ENCODE measurements at regions not wholly inside any gene's neighbourhood (a gene's known extent, or its start where the extent isn't known, plus 50 kb on each side); places are given as distances from the start of the nearest gene placed in this dataset.

DNA sequence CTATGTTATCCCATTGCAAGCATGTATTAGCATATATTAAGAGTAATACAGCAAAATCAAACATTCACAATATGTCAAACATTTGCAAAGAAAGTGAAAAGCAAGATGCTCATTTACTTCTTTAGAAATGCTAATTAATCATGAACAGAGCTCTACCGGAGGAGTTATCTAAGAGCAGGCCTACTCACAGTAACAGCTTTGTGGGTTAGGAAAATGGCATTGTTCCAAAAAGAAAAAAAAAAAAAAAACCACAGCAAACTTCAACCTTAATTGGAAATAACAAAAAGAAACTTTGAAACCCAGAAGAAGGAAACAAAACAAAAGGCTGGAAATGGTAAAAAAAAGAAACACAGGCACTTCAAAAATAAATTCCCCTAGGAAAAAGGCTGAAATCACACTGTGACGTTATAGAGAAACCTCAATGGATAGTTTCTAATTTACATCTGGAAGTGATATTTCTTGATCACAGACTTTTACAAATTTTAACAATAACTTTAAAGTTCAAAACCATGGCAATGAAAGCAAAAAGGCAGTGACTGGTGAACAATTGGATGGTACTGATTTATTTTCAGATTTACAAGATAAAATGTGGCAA is 1236.8 kb upstream of the SPRY2 start:
- TF ChIP-seq SPI1 (IDR thresholded peaks at IDR 0.05; ENCODE audit: borderline replicate concordance, low read depth) (no peak), GABPA (IDR thresholded peaks at IDR 0.05; ENCODE audit: low read depth) (no peak), POLR2AphosphoS5 (IDR thresholded peaks at IDR 0.05; ENCODE audit: low read depth) (no peak)
- TF ChIP-seq, protein P1, sequence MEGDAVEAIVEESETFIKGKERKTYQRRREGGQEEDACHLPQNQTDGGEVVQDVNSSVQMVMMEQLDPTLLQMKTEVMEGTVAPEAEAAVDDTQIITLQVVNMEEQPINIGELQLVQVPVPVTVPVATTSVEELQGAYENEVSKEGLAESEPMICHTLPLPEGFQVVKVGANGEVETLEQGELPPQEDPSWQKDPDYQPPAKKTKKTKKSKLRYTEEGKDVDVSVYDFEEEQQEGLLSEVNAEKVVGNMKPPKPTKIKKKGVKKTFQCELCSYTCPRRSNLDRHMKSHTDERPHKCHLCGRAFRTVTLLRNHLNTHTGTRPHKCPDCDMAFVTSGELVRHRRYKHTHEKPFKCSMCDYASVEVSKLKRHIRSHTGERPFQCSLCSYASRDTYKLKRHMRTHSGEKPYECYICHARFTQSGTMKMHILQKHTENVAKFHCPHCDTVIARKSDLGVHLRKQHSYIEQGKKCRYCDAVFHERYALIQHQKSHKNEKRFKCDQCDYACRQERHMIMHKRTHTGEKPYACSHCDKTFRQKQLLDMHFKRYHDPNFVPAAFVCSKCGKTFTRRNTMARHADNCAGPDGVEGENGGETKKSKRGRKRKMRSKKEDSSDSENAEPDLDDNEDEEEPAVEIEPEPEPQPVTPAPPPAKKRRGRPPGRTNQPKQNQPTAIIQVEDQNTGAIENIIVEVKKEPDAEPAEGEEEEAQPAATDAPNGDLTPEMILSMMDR (IDR thresholded peaks at IDR 0.05; ENCODE audit: insufficient read depth, low read length) = no peak
- TF ChIP-seq, protein P2, sequence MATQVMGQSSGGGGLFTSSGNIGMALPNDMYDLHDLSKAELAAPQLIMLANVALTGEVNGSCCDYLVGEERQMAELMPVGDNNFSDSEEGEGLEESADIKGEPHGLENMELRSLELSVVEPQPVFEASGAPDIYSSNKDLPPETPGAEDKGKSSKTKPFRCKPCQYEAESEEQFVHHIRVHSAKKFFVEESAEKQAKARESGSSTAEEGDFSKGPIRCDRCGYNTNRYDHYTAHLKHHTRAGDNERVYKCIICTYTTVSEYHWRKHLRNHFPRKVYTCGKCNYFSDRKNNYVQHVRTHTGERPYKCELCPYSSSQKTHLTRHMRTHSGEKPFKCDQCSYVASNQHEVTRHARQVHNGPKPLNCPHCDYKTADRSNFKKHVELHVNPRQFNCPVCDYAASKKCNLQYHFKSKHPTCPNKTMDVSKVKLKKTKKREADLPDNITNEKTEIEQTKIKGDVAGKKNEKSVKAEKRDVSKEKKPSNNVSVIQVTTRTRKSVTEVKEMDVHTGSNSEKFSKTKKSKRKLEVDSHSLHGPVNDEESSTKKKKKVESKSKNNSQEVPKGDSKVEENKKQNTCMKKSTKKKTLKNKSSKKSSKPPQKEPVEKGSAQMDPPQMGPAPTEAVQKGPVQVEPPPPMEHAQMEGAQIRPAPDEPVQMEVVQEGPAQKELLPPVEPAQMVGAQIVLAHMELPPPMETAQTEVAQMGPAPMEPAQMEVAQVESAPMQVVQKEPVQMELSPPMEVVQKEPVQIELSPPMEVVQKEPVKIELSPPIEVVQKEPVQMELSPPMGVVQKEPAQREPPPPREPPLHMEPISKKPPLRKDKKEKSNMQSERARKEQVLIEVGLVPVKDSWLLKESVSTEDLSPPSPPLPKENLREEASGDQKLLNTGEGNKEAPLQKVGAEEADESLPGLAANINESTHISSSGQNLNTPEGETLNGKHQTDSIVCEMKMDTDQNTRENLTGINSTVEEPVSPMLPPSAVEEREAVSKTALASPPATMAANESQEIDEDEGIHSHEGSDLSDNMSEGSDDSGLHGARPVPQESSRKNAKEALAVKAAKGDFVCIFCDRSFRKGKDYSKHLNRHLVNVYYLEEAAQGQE (IDR thresholded peaks at IDR 0.05; ENCODE audit: insufficient replicate concordance, low read depth) = no peak
- H3K27ac ChIP-seq (replicated peaks) = no peak overlapping the region
- DNase-seq (ENCODE audit: low read depth in 1 of 2, low spot score in 1 of 2) = no peak
- H3K27me3 ChIP-seq (ENCODE audit: insufficient read depth, poor library complexity, severe bottlenecking) = no peaks in the 10 kb centered on the region
- no peak overlapping the region for H3K4me3 ChIP-seq (replicated peaks; ENCODE audit: insufficient read depth, low read length)

DNA sequence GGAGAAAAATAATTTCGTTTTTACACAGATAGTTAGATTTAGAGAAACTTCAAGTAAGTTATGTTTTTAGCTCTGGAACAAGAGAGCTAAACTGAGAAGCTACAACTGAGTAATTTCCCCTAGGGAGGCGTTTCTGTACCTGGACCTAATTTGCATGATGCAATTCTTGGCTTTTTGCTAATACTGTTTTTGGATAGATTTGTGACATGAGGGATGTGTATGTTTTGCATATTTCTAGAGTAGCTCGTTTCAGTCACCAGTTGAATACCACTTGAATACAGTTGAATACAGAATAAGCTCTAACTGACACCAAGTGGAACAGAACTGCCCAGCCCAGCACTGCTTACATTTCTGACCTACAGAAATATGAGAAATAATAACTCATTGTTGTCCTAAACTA is 1227.9 kb upstream of the SPRY2 start:
- H3K27me3 ChIP-seq (ENCODE audit: insufficient read depth, poor library complexity, severe bottlenecking) = no peaks in the 10 kb centered on the region
- TF ChIP-seq POLR2AphosphoS5 (IDR thresholded peaks at IDR 0.05; ENCODE audit: low read depth) (no peak), SPI1 (IDR thresholded peaks at IDR 0.05; ENCODE audit: borderline replicate concordance, low read depth) (no peak), GABPA (IDR thresholded peaks at IDR 0.05; ENCODE audit: low read depth) (no peak)
- TF ChIP-seq, protein P2 (IDR thresholded peaks at IDR 0.05; ENCODE audit: insufficient replicate concordance, low read depth) = no peak
- TF ChIP-seq, protein P1 (IDR thresholded peaks at IDR 0.05; ENCODE audit: insufficient read depth, low read length) = no peak
- no peak overlapping the region for H3K27ac ChIP-seq (replicated peaks)
- H3K4me3 ChIP-seq (replicated peaks; ENCODE audit: insufficient read depth, low read length) = no peak overlapping the region
- DNase-seq (ENCODE audit: low read depth in 1 of 2, low spot score in 1 of 2) = no peak

DNA sequence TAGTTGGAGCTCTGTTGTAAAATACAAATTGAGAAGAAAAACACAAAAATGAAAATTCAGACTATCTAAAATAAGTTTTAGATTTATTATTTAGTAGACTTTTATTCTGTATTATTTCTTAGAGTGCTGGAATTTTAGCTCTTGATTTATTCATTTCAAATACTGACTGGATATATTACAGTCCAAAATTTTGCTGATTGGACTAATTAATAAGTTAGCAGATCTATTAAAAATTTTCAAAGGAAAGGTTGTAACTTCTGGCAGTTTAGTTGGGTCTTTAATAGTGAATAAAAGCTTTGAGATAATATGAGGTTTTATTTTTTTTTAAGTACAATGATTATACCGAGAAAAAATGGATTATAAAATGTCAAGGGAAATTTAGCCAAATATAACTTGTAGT is 1224.9 kb upstream of the SPRY2 start:
- TF ChIP-seq, protein P2 (IDR thresholded peaks at IDR 0.05; ENCODE audit: insufficient replicate concordance, low read depth) = no peak
- no peak for TF ChIP-seq SPI1 (IDR thresholded peaks at IDR 0.05; ENCODE audit: borderline replicate concordance, low read depth)
- no peak for TF ChIP-seq POLR2AphosphoS5 (IDR thresholded peaks at IDR 0.05; ENCODE audit: low read depth)
- TF ChIP-seq GABPA (IDR thresholded peaks at IDR 0.05; ENCODE audit: low read depth) = no peak
- TF ChIP-seq, protein P1 (IDR thresholded peaks at IDR 0.05; ENCODE audit: insufficient read depth, low read length) = no peak

More for the DNA sequence above, 1224.9 kb upstream of the SPRY2 start:
- H3K27ac ChIP-seq (replicated peaks) = no peak overlapping the region
- no peaks in the 10 kb centered on the region for H3K27me3 ChIP-seq (ENCODE audit: insufficient read depth, poor library complexity, severe bottlenecking)
- no peak overlapping the region for H3K4me3 ChIP-seq (replicated peaks; ENCODE audit: insufficient read depth, low read length)
- DNase-seq (ENCODE audit: low read depth in 1 of 2, low spot score in 1 of 2) = no peak

Data from HL-60 (cell line).